B cell (primary cell): ENCODE measurements at regions not wholly inside any gene's neighbourhood (a gene's known extent, or its start where the extent isn't known, plus 50 kb on each side); places are given as distances from the start of the nearest gene placed in this dataset.
"Not testable (repeated sequence)": the region's sequence is repeated elsewhere in the genome, so short reads cannot be mapped to it uniquely, and the experiment has no call there.

ENCODE experiments used
- ATAC-seq: fragments of 200-7000 bp; cut with Tn5 transposase; one replicate; pipeline ENCODE4 v1.10.0; 2021; ENCODE audit warnings: low read depth, mild to moderate bottlenecking, moderate number of reproducible peaks, moderate library complexity
- CTCF ChIA-PET: fragments of 350-600 bp; sonication (Branson Sonifier 250); formaldehyde crosslinking; loops from one replicate; lab custom pipeline; 2021; ENCODE audit warnings: antibody characterized with exemption, inconsistent platforms; lab: Charles Lee
- POLR2A ChIA-PET: fragments of 350-600 bp; sonication (Branson Sonifier 250); formaldehyde crosslinking; loops from one replicate; lab custom pipeline; 2021; ENCODE audit warnings: antibody characterized with exemption; lab: Charles Lee
- DNase-seq: peaks from one replicate; pipeline ENCODE4 v3.0.0; 2013
- H2AFZ ChIP-seq: 2 replicates; pipeline ENCODE4 v1.6.1; 2012; ENCODE audit warnings: mild to moderate bottlenecking, low read depth, low read length; ENCODE audit not compliant: insufficient read depth, poor library complexity, severe bottlenecking
- H3K27ac ChIP-seq, 2 donors: 1 replicate in 1 of 2; 2 replicates in 1 of 2; pipeline ENCODE4 v1.5.1; 2012 to 2013; ENCODE audit warnings: low read length in 2 of 2, mild to moderate bottlenecking in 2 of 2, moderate library complexity in 1 of 2
- H3K27me3 ChIP-seq, 4 experiments: fragments of 200-600 bp in 1 of 4; sonication (generic) in 1 of 4; replicated peaks in 1 of 4; 1 replicate in 2 of 4; 2 replicates in 2 of 4; pipeline versions ENCODE4 v1.6.1 to v1.7.0; 2013 to 2016; ENCODE audit warnings: low read length in 3 of 4, mild to moderate bottlenecking in 2 of 4, mixed read lengths in 1 of 4, moderate library complexity in 1 of 4; ENCODE audit not compliant: insufficient read depth in 4 of 4, control insufficient read depth in 3 of 4; ENCODE audit errors: control extremely low read depth in 1 of 4
- H3K36me3 ChIP-seq, 2 experiments: replicated peaks in 1 of 2; 1 replicate in 1 of 2; 2 replicates in 1 of 2; pipeline versions ENCODE4 v1.6.1 to v1.7.1; 2013; ENCODE audit warnings: low read length in 1 of 2; ENCODE audit not compliant: insufficient read depth in 2 of 2, control insufficient read depth in 1 of 2; ENCODE audit errors: control extremely low read depth in 1 of 2, extremely low read depth in 1 of 2
- H3K4me1 ChIP-seq, 2 donors: fragments of 200-600 bp in 1 of 2; sonication (generic) in 1 of 2; 1 replicate in 1 of 2; 2 replicates in 1 of 2; pipeline versions ENCODE4 v1.5.1 to v1.6.1; 2013 to 2017; ENCODE audit warnings: low read length in 2 of 2; ENCODE audit not compliant: control insufficient read depth in 2 of 2, insufficient read depth in 2 of 2
- H3K4me2 ChIP-seq: replicated peaks from 2 replicates; pipeline ENCODE3; 2012; ENCODE audit warnings: mild to moderate bottlenecking, low read depth, low read length; ENCODE audit not compliant: poor library complexity, severe bottlenecking
- H3K4me3 ChIP-seq, 5 experiments: fragments of 200-600 bp in 1 of 5; sonication (generic) in 1 of 5; 1 replicate in 3 of 5; 2 replicates in 2 of 5; pipeline versions ENCODE4 v1.5.1 to v1.7.0; 2011 to 2016; ENCODE audit warnings: low read length in 4 of 5, mild to moderate bottlenecking in 4 of 5, low read depth in 2 of 5, control low read depth in 1 of 5, moderate library complexity in 1 of 5; ENCODE audit not compliant: insufficient read depth in 1 of 5; ENCODE audit errors: control extremely low read depth in 1 of 5, extremely low read depth in 1 of 5
- H3K79me2 ChIP-seq: fragments of 200-600 bp; sonication (generic); one replicate; pipeline ENCODE4 v1.6.0; 2016; ENCODE audit warnings: low read length; ENCODE audit not compliant: control insufficient read depth, insufficient read depth
- H3K9ac ChIP-seq: fragments of 200-600 bp; sonication (generic); 2 replicates; pipeline ENCODE4 v1.6.1; 2017; ENCODE audit warnings: mild to moderate bottlenecking, low read length, moderate library complexity
- H3K9me3 ChIP-seq, 3 donors: one replicate each; pipeline versions ENCODE4 v1.6.1 to v1.7.1; 2013; ENCODE audit warnings: low read length in 2 of 3; ENCODE audit not compliant: control insufficient read depth in 2 of 3, insufficient read depth in 1 of 3; ENCODE audit errors: control extremely low read depth in 1 of 3
- H4K20me1 ChIP-seq: 2 replicates; pipeline ENCODE4 v1.6.0; 2012; ENCODE audit warnings: mild to moderate bottlenecking, low read length; ENCODE audit not compliant: insufficient read depth, control insufficient read depth, poor library complexity, severe bottlenecking
- H3K27ac Mint-ChIP-seq: one replicate; pipeline ENCODE4 v1.8.0; 2021; ENCODE audit warnings: mixed read lengths
- H3K27me3 Mint-ChIP-seq: one replicate; pipeline ENCODE4 v1.8.0; 2021; ENCODE audit warnings: mixed read lengths
- H3K4me1 Mint-ChIP-seq: one replicate; pipeline ENCODE4 v1.8.0; 2021; ENCODE audit warnings: mixed read lengths
- H3K4me3 Mint-ChIP-seq: one replicate; pipeline ENCODE4 v1.8.0; 2021; ENCODE audit warnings: mixed read lengths
- H3K9me3 Mint-ChIP-seq: one replicate; pipeline ENCODE4 v1.8.0; 2022; ENCODE audit warnings: mixed read lengths; ENCODE audit not compliant: insufficient read depth
- EZH2 ChIP-seq: IDR thresholded peaks from 2 replicates; pipeline ENCODE4 v1.6.1; 2012; ENCODE audit warnings: borderline replicate concordance, low read depth, mild to moderate bottlenecking, moderate library complexity, low read length; ENCODE audit not compliant: insufficient read depth, poor library complexity, severe bottlenecking
- WGBS: methylation state at CpG from one replicate; pipeline ENCODE4 v1.1.5; 2013; ENCODE audit warnings: missing lambda C conversion rate; ENCODE audit not compliant: insufficient coverage; 5-methylcytosine and 5-hydroxymethylcytosine counted together
- intact Hi-C: fragments of 100-400 bp; cut with micrococcal nuclease; formaldehyde crosslinking; loops from one replicate; pipeline ENCODE4 v1.10.0; 2022
- TF ChIP-seq, protein P1 (sequence below): fragments of 200-600 bp; IDR thresholded peaks from one replicate; pipeline ENCODE4 v1.8.0; 2022; ENCODE audit warnings: antibody characterized with exemption, mild to moderate bottlenecking

DNA sequence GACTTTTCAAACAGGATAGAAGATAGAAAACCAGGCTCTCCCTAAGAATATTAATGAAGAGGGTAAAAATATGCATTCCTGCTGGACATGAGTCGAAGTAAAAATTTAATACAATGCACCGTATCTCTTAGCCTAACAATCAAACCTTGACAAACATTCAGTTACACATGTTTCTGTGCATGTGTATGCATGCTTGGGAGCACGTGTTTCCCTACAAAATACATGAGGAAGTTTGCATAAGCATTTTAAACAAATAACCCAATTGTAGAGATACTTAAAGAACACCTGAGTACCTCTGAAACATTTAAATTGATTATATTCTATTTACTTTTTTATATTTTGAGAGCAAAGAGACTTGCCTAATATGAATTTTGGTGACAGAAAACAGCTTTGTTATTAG, 1763.7 kb upstream of the SEL1L start:
- ATAC-seq = no peak
- no peaks in the 10 kb centered on the region for H3K79me2 ChIP-seq
- no peak overlapping the region for H3K4me3 Mint-ChIP-seq
- CTCF ChIA-PET = no interaction called here
- H3K27me3 ChIP-seq = no peaks in the 10 kb centered on the region
- no peak overlapping the region for H3K27ac Mint-ChIP-seq
- no peak overlapping the region for H3K27ac ChIP-seq
- no peaks in the 10 kb centered on the region for H3K4me1 ChIP-seq
- no peak overlapping the region for H2AFZ ChIP-seq
- no peak for DNase-seq
- H3K9ac ChIP-seq = no peak overlapping the region
- no peaks in the 10 kb centered on the region for H3K9me3 ChIP-seq
- H3K4me2 ChIP-seq = no peak overlapping the region
- H3K9me3 Mint-ChIP-seq = no peaks in the 10 kb centered on the region
- TF ChIP-seq, protein P1, sequence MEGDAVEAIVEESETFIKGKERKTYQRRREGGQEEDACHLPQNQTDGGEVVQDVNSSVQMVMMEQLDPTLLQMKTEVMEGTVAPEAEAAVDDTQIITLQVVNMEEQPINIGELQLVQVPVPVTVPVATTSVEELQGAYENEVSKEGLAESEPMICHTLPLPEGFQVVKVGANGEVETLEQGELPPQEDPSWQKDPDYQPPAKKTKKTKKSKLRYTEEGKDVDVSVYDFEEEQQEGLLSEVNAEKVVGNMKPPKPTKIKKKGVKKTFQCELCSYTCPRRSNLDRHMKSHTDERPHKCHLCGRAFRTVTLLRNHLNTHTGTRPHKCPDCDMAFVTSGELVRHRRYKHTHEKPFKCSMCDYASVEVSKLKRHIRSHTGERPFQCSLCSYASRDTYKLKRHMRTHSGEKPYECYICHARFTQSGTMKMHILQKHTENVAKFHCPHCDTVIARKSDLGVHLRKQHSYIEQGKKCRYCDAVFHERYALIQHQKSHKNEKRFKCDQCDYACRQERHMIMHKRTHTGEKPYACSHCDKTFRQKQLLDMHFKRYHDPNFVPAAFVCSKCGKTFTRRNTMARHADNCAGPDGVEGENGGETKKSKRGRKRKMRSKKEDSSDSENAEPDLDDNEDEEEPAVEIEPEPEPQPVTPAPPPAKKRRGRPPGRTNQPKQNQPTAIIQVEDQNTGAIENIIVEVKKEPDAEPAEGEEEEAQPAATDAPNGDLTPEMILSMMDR = no peak
- no peak for TF ChIP-seq EZH2
- WGBS = no CpG with 5 or more reads among the region's 3 CpGs
- POLR2A ChIA-PET = no interaction called here
- H3K36me3 ChIP-seq = no peaks in the 10 kb centered on the region
- H3K27me3 Mint-ChIP-seq = no peaks in the 10 kb centered on the region
- intact Hi-C loops = no loop called here
- no peaks in the 10 kb centered on the region for H3K4me1 Mint-ChIP-seq
- no peaks in the 10 kb centered on the region for H4K20me1 ChIP-seq
- H3K4me3 ChIP-seq = no peak overlapping the region

DNA sequence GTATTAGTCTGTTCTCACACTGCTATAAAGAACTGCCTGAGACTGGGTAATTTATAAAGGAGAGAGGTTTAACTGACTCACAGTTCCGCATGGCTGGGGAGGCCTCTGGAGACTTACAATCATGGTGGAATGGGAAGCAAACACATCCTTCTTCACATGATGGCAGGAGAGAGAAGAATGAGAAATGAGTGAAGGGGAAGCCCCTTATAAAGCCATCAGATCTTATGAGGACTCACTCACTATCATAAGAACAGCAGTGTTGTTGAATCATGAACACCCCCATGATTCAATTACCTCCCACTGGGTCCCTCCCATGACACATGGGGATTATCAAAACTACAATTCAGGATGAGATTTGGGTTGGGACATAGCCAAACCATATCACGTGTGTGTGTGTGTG, 1764.4 kb upstream of the SEL1L start:
- H3K9ac ChIP-seq, H3K27me3 Mint-ChIP-seq, ATAC-seq, H3K4me2 ChIP-seq, H3K4me1 ChIP-seq, DNase-seq, H4K20me1 ChIP-seq, H3K79me2 ChIP-seq, H3K4me3 ChIP-seq, intact Hi-C loops, H3K9me3 ChIP-seq, H3K27ac Mint-ChIP-seq, H3K4me3 Mint-ChIP-seq, CTCF ChIA-PET, POLR2A ChIA-PET, H3K27ac ChIP-seq, H3K9me3 Mint-ChIP-seq, H2AFZ ChIP-seq, H3K4me1 Mint-ChIP-seq, H3K36me3 ChIP-seq, H3K27me3 ChIP-seq: not testable (repeated sequence)
- no CpG with 5 or more reads among the region's 2 CpGs for WGBS
